ELF-1 (cell line): ENCODE measurements at regions not wholly inside any gene's neighbourhood (a gene's known extent, or its start where the extent isn't known, plus 50 kb on each side); places are given as distances from the start of the nearest gene placed in this dataset.

Source experiments
- DNase-seq: peaks from one replicate; pipeline ENCODE4 v3.0.0-alpha.2; 2016; ENCODE audit warnings: low read depth, low spot score

- no peak for DNase-seq
Observed at GRCh38 chr7:53504914-53505313, 469.5 kb downstream of the POM121L12 start.

DNA sequence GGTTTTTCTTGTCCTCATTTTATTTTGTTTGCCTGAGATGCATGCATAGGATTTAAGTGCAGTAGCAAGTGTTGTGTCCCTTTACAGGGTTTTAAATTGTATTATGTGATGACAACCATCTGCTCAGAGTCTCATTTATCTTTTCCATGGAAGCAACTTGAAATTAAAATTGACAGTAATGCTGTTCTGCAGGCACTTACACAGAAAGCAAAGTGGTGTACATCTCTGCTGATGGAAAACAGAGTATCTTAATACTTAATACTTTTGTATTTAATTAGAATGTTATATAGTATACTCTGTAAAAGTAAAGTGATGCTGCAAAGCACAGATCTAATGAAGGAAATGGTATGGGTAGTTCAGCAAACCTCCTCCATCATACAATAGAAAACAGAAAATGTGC, 482.9 kb downstream of the POM121L12 start:
- DNase-seq: no peak

DNA sequence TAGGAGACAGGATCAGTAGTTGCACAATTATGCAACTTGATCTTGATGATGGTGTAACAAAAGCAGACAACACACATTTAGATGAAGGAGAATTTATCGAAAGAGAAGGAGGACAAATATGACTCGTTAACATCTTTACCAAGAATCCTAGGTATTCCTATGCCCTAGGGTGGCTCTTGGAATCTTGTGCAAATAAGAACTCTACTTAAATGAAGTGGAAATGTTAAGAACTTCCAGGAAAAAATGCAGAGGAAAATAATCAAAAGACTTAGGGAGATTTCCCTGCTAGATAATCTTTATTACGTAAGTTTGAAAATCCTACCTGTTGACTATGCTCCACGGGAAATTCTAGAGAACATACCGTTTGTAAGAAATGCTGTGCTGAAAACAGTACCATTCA, 485.4 kb downstream of the POM121L12 start:
- DNase-seq: no peak

DNA sequence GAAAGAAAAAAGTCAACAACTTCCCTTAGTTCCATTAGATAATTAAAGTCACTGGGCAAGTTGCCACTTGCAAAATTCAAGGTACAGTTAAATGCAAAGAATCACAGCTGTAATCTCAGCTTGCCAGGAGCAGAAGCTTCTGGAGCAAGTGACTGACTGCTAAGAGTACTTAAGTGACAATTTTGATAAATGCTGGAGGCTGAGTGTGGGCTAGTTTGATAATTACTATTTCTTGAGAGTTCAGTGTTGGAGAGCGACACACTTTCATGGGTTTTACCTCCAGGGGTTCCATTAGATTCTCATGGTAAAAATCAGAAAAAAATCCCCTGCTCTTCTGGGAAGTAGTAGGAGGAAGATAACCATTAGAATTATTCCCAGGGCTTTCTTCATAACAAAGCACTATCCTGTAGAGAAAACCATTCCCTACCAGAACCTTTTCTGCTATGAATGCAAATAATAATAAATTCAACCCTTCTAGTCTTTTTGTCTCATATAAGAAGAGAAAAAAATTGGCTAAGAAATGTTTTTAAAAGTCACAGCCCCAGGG, 486.3 kb downstream of the POM121L12 start:
- DNase-seq: no peak

- no peak for DNase-seq
Observed at GRCh38 chr7:53539558-53539957, 504.1 kb downstream of the POM121L12 start.

DNA sequence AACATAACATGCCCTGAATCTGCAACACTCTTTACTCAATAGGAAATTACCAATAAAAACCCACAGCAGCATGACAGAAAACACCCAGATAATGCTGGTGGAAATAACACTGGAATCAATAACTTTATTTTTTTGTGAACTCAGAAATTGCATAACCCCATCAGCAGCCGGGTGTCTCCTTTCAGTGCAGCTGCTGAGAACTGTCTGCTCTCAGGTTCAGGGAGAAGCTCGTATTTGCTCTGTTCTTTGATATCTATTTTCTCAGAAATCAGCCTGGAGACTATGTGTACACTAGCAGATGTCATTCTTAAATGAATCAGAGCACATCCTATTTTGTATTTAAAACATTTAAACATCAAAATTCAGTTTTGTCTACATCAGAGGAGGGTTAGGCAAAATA, 506.0 kb downstream of the POM121L12 start:
- DNase-seq: no peak

DNA sequence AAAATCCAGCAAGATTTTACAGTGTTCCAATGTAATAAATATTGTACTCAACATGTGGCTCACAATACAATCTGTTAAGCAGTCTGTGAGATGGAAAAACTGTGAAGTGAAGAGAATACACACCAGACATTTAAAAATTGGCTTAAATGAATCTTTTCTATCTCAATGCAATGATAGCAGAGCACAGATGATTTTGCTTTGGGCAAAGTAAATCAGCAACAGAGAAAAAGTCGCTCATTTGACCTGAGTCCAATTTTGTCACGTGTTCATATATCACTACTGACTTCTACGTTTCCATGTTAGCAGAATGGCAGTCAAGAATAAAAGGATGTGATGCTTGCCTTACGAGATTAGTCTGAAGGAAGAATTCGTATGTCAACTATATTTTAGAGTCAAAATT, 506.7 kb downstream of the POM121L12 start:
- DNase-seq: no peak
